ENCODE measurements at regions not wholly inside any gene's neighbourhood (a gene's known extent, or its start where the extent isn't known, plus 50 kb on each side); places are given as distances from the start of the nearest gene placed in this dataset.
A peak's percentile ranks its signal among the peaks of the same experiment; 100 is the strongest.

DNA sequence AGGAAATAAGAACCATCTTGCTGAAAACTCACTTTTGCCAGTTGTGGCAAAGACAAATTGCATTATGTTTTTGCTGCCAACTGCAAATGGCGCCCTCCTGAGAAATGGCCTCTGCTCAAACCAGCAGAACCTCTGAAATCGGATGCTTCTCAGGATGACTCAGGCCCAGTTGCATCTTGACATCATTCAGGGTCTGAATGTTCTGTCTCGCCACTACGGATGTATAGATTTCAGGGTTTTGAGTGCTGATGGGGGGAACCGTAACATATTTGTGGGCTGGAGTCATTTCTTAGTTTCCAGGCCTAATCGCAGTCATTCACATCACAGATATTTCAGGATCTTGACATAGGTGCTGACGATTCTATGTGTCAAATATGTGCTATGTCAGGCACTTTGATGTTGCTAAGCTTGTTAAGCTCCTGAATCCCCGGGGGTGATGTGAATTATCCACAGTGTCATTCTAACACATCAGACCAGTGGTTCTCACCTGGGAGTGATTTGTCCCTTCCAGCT is 207.1 kb downstream of the NFATC2 start:
- no peak for DNase-seq (ENCODE audit: low read depth)

DNA sequence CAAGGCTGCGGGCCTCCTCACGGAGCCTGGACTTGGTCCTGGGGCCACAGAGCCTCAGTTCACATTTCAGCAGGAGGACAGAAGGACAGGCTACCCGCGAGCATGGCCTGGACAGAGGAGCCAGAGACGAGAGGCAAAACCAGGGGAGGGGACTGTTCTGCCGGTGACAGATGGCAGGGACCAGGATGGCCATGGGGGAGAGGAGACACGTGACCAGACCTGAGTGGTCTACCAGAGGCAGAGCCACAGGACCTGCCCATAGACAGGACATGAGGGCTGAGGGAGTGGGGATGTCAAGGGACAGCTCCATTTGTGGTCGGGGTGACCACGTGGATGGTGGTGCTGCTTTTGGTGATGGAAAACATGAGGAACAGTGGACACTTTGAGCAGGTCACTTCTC is 207.9 kb downstream of the NFATC2 start:
- DNase-seq (ENCODE audit: low read depth): no peak

DNA sequence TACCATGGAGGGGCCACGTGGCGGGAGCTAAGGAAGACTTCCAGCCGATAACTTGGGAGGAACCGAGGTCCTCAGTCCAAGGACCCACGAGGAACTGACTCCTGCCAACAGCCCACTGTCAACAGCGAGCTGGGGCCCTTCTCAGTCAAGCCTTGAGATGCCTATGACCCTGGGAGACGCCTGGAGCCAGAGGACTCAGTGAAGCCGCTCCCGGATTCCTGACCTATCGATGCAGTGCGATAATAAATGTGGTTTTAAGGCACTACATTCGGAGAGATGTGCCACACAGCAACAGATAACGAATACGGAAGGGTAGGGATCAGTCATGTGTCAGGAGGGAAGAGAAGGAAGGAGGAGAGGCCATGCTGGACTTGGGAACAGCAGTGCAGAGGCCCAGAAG is 208.5 kb downstream of the NFATC2 start:
- no peak for DNase-seq (ENCODE audit: low read depth)

DNA sequence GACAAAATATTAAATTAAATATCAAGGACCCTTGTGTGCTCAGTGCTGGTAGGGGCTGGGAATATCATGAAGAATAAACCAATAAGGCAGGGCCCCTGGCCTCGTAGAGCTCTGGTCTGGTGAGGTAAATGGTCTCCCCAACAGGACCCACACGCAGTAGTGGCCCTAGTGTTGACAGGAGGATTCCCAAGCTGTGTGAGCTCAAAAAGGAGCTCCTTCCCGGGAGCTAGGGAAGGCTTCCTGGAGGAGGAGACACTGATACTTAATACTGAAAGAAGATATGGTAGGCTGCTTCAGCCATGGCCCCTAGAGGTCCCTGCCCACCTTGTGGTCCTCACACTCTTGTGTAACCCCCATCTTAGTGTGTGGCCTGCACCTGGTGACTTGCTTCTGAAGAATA is 209.1 kb downstream of the NFATC2 start:
- DNase-seq (ENCODE audit: low read depth): no peak

DNA sequence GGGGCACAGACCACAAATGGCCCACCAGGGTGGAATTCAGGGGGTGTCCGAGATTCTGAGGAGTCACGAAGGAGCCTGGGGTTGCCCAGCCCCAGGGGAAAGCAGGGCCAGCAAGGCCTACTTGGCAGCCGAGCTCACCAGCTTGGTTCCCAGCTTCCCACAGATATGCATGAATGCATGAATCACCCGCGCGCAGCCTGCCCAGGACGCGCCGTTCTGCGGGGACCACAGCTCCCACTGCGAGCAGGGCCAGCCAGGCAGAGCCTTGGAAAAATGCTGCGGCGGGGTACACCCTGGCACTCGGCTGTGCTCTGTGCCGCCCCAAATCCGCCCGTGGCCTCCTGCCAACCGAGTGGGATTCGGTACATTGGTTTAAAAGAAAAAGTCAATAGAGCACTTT is 211.0 kb downstream of the NFATC2 start:
- DNase-seq (ENCODE audit: low read depth): no peak

DNA sequence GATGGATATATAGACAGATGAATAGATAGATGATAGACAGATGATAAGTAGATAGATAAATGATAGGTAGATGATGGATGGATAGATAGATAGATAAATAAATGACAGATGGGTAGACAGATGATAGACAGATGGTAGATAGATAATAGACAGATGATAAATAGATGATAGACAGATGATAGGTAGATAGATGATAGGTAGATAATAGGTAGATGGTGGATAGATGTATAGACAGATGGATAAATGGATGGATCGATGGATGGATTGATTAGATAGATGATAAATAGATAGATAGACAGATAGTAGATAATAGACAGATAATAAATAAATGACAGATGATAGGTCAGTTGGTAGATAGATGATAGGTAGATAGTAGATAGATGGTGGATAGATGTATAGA is 212.7 kb downstream of the NFATC2 start:
- no peak for DNase-seq (ENCODE audit: low read depth)

DNA sequence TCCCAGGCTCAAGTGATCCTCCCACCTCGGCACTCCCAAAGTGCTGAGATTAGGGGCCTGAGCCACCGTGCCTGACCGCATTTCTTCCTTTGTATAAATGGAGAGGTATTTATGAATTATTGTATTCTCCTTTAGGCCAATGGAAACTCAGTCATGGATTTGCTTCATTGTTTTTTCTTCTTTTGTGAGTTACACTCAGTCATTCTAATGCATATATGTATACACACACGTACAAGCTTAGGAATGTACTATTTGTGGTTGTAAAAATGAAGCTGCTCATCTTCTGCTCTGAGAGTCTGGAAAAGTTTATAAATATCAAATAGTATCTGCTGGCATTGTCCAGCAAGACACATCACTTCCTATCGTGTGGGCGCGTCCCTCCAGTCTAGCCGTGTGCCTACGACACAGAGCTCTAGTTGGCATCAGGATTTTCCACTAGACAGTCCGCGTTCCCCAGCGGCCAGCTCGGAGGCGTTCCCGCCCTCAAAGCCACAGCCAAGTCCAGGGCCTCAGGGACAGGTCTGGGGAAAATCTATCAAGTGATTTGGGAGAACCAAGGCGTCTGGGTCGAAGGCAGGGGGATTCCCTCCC is 215.2 kb downstream of the NFATC2 start:
- DNase-seq (ENCODE audit: low read depth): no peak

GRCh38 chr20:51326201-51326819 is 216.2 kb downstream of the NFATC2 start:
- DNase-seq (ENCODE audit: low read depth): peak; percentile 40

GRCh38 chr20:51322164-51322707 is 220.3 kb downstream of the NFATC2 start:
- DNase-seq (ENCODE audit: low read depth): no peak

GRCh38 chr20:51321343-51322163 is 221.0 kb downstream of the NFATC2 start:
- DNase-seq (ENCODE audit: low read depth): no peak

DNA sequence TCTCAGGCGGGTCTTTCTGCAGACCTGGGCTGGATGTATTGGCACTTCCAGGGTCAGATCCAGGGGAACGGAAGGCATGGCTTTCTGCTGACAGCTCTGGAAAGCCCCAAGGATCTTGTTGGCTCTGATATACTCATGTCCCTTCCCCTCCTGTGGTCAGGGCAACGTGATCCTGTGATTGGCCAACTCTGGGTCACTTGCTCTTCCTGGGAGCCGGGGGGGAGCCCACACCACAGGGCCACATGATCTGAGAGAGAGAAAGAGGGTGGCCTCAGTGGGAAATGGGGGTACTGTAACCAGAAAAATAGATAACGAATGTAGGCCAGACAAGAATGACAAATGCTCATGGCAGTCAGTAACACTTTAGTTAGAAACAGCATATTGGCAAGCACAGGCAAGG is 223.0 kb downstream of the NFATC2 start:
- DNase-seq (ENCODE audit: low read depth): no peak

DNA sequence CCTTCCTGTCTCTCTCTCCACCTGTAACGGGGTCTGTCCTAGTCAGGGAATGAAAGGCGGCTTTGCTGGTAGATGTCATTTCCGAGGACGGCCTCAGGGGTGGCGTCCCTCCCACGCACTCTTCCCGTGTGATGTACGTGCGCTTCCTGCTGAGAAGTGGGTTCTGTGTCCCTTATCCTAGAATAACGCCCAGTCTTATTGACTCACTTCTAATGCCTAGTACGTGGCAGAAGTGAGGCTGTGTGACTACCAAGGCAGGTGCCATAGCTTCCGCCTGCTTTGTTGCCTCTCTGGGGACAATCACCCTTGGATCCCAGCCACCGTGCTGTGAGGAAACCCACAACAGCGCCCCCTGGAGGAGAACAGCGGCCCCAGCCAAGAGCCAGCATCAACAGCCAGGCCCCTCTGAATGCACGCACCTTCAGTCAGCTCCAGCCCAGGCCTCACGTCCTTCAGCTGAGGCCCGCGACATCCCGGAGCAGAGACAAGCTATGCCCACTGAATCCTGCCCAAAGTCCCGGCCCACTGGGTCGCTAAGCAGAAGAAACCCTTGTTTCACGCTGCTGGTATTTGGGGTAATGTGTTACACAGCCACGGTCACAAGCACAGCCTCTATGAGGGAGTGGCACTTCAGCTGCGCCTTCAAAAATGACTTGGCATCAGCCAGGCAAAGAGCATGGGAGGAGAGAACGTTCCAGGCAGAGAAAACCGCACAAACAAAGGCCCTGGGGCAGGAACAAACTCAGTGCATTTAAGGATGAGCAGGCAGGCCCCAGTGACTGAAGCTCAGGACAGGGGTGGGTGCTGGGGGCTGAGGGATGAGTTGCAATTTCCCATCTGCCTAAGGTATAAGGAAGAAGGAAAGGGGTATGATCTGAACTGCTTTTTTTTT is 224.2 kb downstream of the NFATC2 start:
- peak; percentile 9 for DNase-seq (ENCODE audit: low read depth)

DNA sequence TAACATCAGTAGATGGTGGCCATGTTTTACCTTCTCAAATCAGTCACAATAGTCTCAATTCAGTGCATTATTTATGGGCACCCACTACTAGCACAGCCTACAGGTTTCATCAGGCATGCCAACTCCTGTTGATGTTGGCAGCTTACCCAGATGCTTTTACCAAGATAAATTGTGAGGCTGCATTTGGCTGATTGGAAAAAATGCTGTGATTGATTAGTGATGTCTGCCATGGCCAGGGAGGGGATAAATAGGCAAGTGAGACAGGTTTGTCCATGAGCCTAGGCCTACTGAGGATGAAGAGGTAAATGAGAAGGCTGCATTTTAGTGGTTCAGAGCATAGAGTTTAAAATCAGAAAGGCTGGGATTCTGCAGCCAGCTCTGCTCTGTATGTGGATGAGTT is 227.1 kb downstream of the NFATC2 start:
- no peak for DNase-seq (ENCODE audit: low read depth)

DNA sequence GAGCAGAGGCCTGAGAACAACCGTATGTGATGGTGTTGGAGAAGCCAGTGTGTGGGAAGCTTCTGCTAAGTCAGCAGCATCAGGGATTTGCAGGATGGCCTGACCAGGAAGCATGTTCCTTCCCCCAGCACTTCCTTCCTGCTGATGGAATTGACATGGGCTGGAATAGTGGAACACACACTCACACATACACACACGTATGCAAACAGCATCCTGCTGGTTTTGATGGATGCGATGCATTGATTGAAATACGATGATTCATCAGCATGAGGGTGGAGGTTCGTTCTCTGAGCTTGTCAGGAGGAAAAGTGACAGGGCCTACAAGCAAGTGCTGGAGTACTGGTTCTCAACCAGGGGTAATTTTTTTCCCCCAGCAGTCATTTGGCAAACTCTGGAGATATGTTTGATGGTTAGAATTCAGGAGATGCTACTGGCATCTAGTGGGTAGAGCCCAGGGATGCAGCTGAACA is 229.1 kb downstream of the NFATC2 start:
- DNase-seq (ENCODE audit: low read depth): no peak

- DNase-seq (ENCODE audit: low read depth): no peak
Observed at GRCh38 chr20:51312480-51312783, 230.1 kb downstream of the NFATC2 start.

- no peak for DNase-seq (ENCODE audit: low read depth)
Observed at GRCh38 chr20:51311636-51312479, 230.7 kb downstream of the NFATC2 start.

DNA sequence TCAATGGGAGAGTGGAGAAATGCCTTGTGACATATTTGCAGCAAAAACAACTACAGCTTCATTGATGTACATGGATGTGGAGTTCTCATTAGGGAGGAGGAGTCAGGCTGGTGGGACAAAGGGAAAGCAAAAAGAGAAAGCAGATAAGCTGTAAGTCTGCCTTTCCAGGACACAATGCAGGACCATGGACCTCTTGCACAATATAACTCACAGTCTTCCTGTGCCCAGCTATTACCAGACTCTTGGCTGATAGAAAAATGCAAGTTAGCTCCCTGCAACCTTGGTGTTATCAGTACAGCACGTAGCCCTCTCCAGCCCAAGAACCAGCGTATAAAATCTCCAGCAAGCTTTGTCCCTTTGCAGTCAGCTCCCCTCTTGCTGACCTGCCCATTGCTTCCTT is 232.3 kb downstream of the NFATC2 start:
- no peak for DNase-seq (ENCODE audit: low read depth)

GRCh38 chr20:51309128-51309527 is 233.4 kb downstream of the NFATC2 start:
- no peak for DNase-seq (ENCODE audit: low read depth)

DNA sequence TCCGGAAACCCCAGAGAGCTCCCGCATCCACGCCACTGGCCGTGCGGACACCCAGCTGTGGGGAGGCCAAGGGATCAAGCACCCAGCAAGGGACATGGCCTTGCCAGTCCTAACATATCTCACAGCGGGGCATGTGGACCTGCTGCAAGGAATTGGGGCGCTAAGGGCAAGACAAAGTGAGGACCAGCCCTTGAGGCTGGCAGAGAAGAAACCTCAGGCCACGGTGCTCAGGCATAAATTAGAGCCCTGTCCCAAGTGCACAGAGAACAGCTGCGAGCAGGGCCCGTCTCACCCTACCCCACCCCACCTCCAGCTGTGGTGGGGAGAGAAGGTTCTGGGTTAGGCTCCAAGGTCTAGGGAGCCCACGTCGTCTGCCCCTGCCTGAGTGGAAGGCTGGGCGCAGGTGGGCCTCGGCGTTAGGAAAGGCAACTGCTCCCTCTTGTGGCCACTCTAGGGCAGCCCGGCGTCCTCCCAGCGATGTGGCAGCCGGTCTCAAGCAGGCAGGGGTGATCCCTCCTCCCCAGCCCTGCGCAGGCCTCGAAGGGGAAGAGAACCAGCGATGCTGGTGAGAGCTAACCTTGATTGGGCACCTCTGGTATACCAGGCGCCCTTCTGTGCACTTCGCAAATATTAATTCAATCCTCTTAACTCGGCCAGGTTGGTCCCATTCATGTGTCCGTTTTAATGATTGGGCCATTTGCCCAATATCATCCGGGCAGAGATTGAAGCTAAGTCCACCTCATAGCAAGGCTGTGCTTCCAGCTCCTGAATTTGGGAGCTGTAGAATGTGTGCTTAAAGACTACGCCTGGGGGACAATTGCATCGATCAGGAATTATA is 235.8 kb downstream of the NFATC2 start:
- DNase-seq (ENCODE audit: low read depth): peak; percentile 54

- DNase-seq (ENCODE audit: low read depth): no peak
Observed at GRCh38 chr20:51306081-51306480, 236.4 kb downstream of the NFATC2 start.
